GM23338 (cell line): ENCODE measurements at regions not wholly inside any gene's neighbourhood (a gene's known extent, or its start where the extent isn't known, plus 50 kb on each side); places are given as distances from the start of the nearest gene placed in this dataset.

ENCODE experiments used
- ETS1 ChIP-seq: IDR thresholded peaks from 2 replicates; pipeline ENCODE4 v1.6.1; 2016; ENCODE audit warnings: antibody characterized with exemption
- EZH2 ChIP-seq: fragments of 200-600 bp; sonication (generic); IDR thresholded peaks from one replicate; pipeline ENCODE4 v1.8.0; 2017; ENCODE audit warnings: antibody characterized with exemption, mild to moderate bottlenecking, low read depth; ENCODE audit not compliant: unreplicated experiment
- JUNB ChIP-seq: IDR thresholded peaks from one replicate; pipeline ENCODE4 v1.6.1; 2016; ENCODE audit warnings: antibody characterized with exemption; ENCODE audit not compliant: unreplicated experiment
- POLR2AphosphoS5 ChIP-seq: IDR thresholded peaks from 2 replicates; pipeline ENCODE4 v1.6.1; 2016; ENCODE audit warnings: antibody characterized with exemption, low read depth
- STAT1 ChIP-seq: IDR thresholded peaks from one replicate; pipeline ENCODE4 v1.6.1; 2016; ENCODE audit warnings: antibody characterized with exemption; ENCODE audit not compliant: unreplicated experiment
- TF ChIP-seq, protein P1 (sequence below), 2 experiments: fragments of 200-600 bp in 1 of 2; sonication (generic) in 1 of 2; conservative IDR thresholded peaks; 2 replicates each; pipeline versions ENCODE4 v1.5.1 to v1.6.1; 2016 to 2017; ENCODE audit warnings: antibody characterized with exemption in 2 of 2, low read depth in 2 of 2, mild to moderate bottlenecking in 2 of 2, moderate library complexity in 1 of 2
- TF ChIP-seq, protein P2 (sequence below): IDR thresholded peaks from one replicate; pipeline ENCODE4 v1.6.1; 2018; ENCODE audit warnings: antibody characterized with exemption; ENCODE audit not compliant: unreplicated experiment

GRCh38 chr20:33919653-33920052 is 74.1 kb upstream of the RALY start:
- TF ChIP-seq, protein P1, sequence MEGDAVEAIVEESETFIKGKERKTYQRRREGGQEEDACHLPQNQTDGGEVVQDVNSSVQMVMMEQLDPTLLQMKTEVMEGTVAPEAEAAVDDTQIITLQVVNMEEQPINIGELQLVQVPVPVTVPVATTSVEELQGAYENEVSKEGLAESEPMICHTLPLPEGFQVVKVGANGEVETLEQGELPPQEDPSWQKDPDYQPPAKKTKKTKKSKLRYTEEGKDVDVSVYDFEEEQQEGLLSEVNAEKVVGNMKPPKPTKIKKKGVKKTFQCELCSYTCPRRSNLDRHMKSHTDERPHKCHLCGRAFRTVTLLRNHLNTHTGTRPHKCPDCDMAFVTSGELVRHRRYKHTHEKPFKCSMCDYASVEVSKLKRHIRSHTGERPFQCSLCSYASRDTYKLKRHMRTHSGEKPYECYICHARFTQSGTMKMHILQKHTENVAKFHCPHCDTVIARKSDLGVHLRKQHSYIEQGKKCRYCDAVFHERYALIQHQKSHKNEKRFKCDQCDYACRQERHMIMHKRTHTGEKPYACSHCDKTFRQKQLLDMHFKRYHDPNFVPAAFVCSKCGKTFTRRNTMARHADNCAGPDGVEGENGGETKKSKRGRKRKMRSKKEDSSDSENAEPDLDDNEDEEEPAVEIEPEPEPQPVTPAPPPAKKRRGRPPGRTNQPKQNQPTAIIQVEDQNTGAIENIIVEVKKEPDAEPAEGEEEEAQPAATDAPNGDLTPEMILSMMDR (conservative IDR thresholded peaks at IDR 0.05; ENCODE audit: low read depth in 2 of 2) = no peak
- TF ChIP-seq, protein P2, sequence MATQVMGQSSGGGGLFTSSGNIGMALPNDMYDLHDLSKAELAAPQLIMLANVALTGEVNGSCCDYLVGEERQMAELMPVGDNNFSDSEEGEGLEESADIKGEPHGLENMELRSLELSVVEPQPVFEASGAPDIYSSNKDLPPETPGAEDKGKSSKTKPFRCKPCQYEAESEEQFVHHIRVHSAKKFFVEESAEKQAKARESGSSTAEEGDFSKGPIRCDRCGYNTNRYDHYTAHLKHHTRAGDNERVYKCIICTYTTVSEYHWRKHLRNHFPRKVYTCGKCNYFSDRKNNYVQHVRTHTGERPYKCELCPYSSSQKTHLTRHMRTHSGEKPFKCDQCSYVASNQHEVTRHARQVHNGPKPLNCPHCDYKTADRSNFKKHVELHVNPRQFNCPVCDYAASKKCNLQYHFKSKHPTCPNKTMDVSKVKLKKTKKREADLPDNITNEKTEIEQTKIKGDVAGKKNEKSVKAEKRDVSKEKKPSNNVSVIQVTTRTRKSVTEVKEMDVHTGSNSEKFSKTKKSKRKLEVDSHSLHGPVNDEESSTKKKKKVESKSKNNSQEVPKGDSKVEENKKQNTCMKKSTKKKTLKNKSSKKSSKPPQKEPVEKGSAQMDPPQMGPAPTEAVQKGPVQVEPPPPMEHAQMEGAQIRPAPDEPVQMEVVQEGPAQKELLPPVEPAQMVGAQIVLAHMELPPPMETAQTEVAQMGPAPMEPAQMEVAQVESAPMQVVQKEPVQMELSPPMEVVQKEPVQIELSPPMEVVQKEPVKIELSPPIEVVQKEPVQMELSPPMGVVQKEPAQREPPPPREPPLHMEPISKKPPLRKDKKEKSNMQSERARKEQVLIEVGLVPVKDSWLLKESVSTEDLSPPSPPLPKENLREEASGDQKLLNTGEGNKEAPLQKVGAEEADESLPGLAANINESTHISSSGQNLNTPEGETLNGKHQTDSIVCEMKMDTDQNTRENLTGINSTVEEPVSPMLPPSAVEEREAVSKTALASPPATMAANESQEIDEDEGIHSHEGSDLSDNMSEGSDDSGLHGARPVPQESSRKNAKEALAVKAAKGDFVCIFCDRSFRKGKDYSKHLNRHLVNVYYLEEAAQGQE = no peak
- no peak for TF ChIP-seq STAT1
- no peak for TF ChIP-seq POLR2AphosphoS5
- no peak for TF ChIP-seq EZH2
- no peak for TF ChIP-seq ETS1
- no peak for TF ChIP-seq JUNB
